Subcutaneous abdominal adipose tissue (tissue), 5 donors: ENCODE measurements at regions not wholly inside any gene's neighbourhood (a gene's known extent, or its start where the extent isn't known, plus 50 kb on each side); places are given as distances from the start of the nearest gene placed in this dataset.

Source experiments
- H3K27ac ChIP-seq: one replicate; pipeline ENCODE4 v1.7.0; 2013; ENCODE audit warnings: low read depth, mild to moderate bottlenecking, inconsistent platforms, low read length, moderate library complexity
- H3K27me3 ChIP-seq, 5 donors: one replicate each; pipeline ENCODE4 v1.7.0; 2013; ENCODE audit warnings: low read length in 5 of 5, inconsistent platforms in 1 of 5; ENCODE audit not compliant: control insufficient read depth in 5 of 5, insufficient read depth in 4 of 5
- H3K36me3 ChIP-seq, 5 donors: one replicate each; pipeline ENCODE4 v1.7.0; 2013; ENCODE audit warnings: low read length in 5 of 5; ENCODE audit not compliant: control insufficient read depth in 5 of 5, insufficient read depth in 5 of 5
- H3K4me1 ChIP-seq, 5 donors: one replicate each; pipeline ENCODE4 v1.7.0; 2013; ENCODE audit warnings: low read length in 5 of 5, mild to moderate bottlenecking in 3 of 5, moderate library complexity in 1 of 5; ENCODE audit not compliant: control insufficient read depth in 5 of 5, insufficient read depth in 5 of 5
- H3K4me3 ChIP-seq, 5 donors: one replicate each; pipeline ENCODE4 v1.7.0; 2013; ENCODE audit warnings: low read length in 5 of 5, low read depth in 1 of 5
- H3K9ac ChIP-seq, 5 donors: one replicate each; pipeline ENCODE4 v1.7.0; 2013; ENCODE audit warnings: low read length in 5 of 5, mild to moderate bottlenecking in 4 of 5, moderate library complexity in 3 of 5
- H3K9me3 ChIP-seq, 5 donors: one replicate each; pipeline ENCODE4 v1.7.0; 2013; ENCODE audit warnings: low read length in 5 of 5; ENCODE audit not compliant: control insufficient read depth in 5 of 5
- donor health status: healthy.
- donor health status: healthy.
- donor health status: healthy.
- donor health status: healthy.
- donor health status: healthy.

- no peak overlapping the region for H3K4me3 ChIP-seq
- no peak overlapping the region for H3K9ac ChIP-seq
- no peaks in the 10 kb centered on the region for H3K27me3 ChIP-seq
Measured at GRCh38 chr1:21350202-21350885, 60.1 kb upstream of the ECE1 start.

GRCh38 chr1:21349693-21350092, 59.4 kb upstream of the ECE1 start:
- H3K4me3 ChIP-seq = no peak overlapping the region
- H3K27me3 ChIP-seq = no peaks in the 10 kb centered on the region
- no peak overlapping the region for H3K9ac ChIP-seq
- no peaks in the 10 kb centered on the region for H3K9me3 ChIP-seq
- peaks cover 0 to 17% (median 12%) of the 10 kb centered on the region in 5 donors for H3K4me1 ChIP-seq
- H3K27ac ChIP-seq = no peak overlapping the region
- H3K36me3 ChIP-seq = no peaks in the 10 kb centered on the region

More at GRCh38 chr1:21350202-21350885, 60.1 kb upstream of the ECE1 start:
- H3K27ac ChIP-seq = no peak overlapping the region
- no peaks in the 10 kb centered on the region for H3K36me3 ChIP-seq
- peaks cover 0 to 14% (median 10%) of the 10 kb centered on the region in 5 donors for H3K4me1 ChIP-seq
- no peaks in the 10 kb centered on the region for H3K9me3 ChIP-seq

DNA sequence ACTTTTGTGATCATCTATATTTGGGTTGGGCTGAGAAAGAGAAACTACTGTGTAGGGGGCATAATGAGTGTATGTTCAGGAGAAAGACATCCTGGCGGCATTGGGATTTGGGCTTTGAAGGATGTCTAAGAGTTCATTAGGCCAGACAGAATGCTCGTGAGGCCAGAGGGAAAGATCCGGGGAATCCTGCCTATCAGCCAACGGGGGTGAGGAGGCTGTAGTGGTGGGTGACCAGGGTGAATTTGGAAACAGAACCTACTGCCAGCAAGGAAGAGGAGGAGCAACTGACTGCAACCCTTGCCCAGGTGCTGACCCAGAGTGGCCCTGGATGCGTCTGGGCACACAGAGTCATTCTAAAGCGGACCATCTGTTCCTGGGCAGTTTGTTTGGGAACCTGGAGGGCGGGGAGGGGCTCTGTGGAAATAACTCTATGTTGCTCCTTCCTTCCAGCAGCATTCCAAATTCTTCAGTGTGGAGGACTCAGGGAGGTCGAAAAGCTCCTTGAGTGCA, 56.9 kb upstream of the ECE1 start:
- no peak overlapping the region for H3K27ac ChIP-seq
- no peaks in the 10 kb centered on the region for H3K36me3 ChIP-seq
- H3K9me3 ChIP-seq = no peaks in the 10 kb centered on the region
- peaks cover 10 to 42% (median 37%) of the 10 kb centered on the region in 5 donors for H3K4me1 ChIP-seq
- H3K9ac ChIP-seq = no peak overlapping the region
- H3K27me3 ChIP-seq = no peaks in the 10 kb centered on the region
- H3K4me3 ChIP-seq = no peak overlapping the region

GRCh38 chr1:21346365-21347071, 56.3 kb upstream of the ECE1 start:
- Histone ChIP-seq H3K27me3 (no peaks in the 10 kb centered on the region), H3K4me3 (peak overlapping the region; percentile 64 to 84 (median 72)), H3K4me1 (peaks cover 12 to 48% (median 43%) of the 10 kb centered on the region in 5 donors), H3K9ac (peak overlapping the region in 2 of 5 donors; percentile 25 to 68), H3K9me3 (no peaks in the 10 kb centered on the region), H3K27ac (no peak overlapping the region), H3K36me3 (no peaks in the 10 kb centered on the region)

DNA sequence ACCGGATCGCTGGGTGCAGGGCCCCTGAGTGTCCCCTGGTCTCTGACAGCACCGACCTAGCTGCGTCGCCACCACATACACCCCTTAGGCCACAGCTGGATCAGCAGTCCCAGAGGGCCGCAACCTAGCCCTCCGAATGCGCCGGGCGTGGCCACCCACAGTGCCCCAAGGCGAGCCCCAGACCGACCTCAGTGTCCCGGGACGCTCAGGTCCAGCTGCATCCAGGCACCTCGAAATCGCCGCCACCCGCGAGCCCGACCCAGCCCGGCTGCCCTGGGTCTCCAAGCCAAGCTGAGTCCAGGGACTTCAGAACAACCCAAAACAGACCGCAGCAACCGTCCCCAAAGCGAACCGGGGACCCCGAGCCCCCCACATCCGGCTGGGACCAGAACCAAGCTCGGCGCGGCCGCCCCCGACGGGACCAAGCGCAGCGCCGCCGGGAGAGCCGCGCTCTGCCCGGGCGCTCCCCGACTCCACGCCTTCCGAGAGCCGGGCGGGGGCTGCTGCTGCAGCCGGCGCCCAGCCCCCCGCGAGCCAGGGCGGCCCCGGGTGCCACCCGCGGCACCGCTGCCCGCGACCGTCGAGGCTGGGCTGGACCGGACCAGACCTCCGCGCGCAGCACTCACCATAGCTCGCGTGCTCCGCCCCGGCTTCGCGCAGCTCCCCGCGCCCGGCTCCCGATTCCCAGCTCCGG, 54.6 kb upstream of the ECE1 start:
- H3K4me3 ChIP-seq = peak overlapping the region; percentile 62 to 83 (median 80)
- no peaks in the 10 kb centered on the region for H3K9me3 ChIP-seq
- peak overlapping the region in 4 of 5 donors; percentile 63 to 80 (median 76) for H3K9ac ChIP-seq
- no peaks in the 10 kb centered on the region for H3K27me3 ChIP-seq
- peaks cover 15 to 65% (median 60%) of the 10 kb centered on the region in 5 donors for H3K4me1 ChIP-seq
- H3K27ac ChIP-seq = peak overlapping the region; percentile 72
- H3K36me3 ChIP-seq = peaks cover 0 to 2% (median 0%) of the 10 kb centered on the region in 5 donors

DNA sequence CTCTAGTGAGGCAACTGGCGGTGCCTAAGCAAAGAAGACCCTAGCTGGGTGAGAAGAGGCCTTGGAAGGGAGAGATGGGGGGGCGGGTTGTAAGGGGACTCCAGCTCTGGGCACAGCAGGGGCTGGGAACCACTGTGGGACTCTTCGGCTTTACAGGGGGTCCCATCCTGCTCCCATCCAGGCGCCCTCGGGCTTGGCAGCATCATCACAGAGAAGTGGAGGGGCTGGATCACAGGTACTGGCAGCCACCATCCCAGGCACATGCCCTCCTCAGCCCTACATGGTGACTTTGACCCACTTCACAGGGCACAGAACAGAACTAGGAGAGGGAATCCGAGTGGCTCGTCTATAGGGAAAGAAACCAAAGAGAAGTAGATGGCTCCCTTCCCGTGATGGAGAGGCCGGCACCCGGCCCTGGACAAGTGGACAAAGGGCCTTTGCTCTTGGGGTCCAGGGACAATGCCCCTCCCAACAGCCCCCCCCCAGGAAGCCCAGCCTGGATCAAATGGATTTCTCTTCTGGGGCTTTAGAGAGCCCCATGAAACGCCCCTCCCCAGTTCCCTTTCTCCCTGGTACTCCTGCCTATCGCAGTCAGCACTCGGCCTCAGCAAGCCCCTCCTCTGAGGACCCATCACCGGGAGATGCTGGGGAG, 54.0 kb upstream of the ECE1 start:
- H3K36me3 ChIP-seq = peaks cover 0 to 3% (median 0%) of the 10 kb centered on the region in 5 donors
- peak overlapping the region; percentile 62 to 83 (median 80) for H3K4me3 ChIP-seq
- H3K4me1 ChIP-seq = peaks cover 19 to 71% (median 66%) of the 10 kb centered on the region in 5 donors
- no peaks in the 10 kb centered on the region for H3K9me3 ChIP-seq
- no peaks in the 10 kb centered on the region for H3K27me3 ChIP-seq
- peak overlapping the region; percentile 72 for H3K27ac ChIP-seq
- peak overlapping the region; percentile 48 to 80 (median 75) for H3K9ac ChIP-seq

GRCh38 chr1:21342961-21343838, 52.9 kb upstream of the ECE1 start:
- Histone ChIP-seq H3K27me3 (no peaks in the 10 kb centered on the region), H3K4me3 (peak overlapping the region; percentile 62 to 83 (median 80)), H3K36me3 (peaks cover 0 to 3% (median 0%) of the 10 kb centered on the region in 5 donors), H3K9ac (peak overlapping the region in 4 of 5 donors; percentile 48 to 80 (median 76)), H3K9me3 (no peaks in the 10 kb centered on the region), H3K4me1 (peaks cover 28 to 82% (median 77%) of the 10 kb centered on the region in 5 donors), H3K27ac (peak overlapping the region; percentile 72)

DNA sequence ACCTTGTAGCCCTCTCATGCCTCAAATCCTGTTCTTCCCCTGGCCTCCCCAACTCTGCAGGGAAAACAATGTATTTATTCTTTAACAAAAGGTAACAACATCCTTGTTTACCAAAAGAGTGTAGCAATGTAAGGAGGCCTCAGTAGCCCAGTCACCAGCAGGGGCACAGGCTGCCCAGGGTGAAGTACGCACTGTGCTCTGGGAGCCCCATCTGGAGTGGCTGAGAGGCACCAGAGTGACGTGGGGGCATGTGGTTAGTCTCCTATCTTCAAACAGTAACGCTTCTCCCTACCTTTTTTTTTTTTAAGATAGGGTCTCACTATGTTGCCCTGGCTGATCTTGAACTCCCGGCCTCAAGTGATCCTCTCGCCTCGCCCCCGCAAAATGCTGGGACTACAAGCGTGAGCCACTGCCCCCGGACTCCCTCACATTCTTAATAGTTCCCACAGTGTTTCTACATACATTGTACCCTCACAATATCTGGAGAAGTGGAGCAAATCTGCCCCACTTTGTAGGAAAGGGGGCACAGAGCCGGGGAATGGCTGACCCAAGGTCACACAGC, 51.3 kb upstream of the ECE1 start:
- H3K4me1 ChIP-seq = peaks cover 38 to 95% (median 91%) of the 10 kb centered on the region in 5 donors
- H3K36me3 ChIP-seq = peaks cover 0 to 3% (median 0%) of the 10 kb centered on the region in 5 donors
- no peaks in the 10 kb centered on the region for H3K9me3 ChIP-seq
- peak overlapping the region in 4 of 5 donors; percentile 49 to 83 (median 56) for H3K4me3 ChIP-seq
- H3K27ac ChIP-seq = peak overlapping the region; percentile 72
- H3K27me3 ChIP-seq = no peaks in the 10 kb centered on the region
- H3K9ac ChIP-seq = peak overlapping the region in 2 of 5 donors; percentile 42 to 71
